Nephron progenitor cell (in vitro differentiated cells): ENCODE measurements at regions not wholly inside any gene's neighbourhood (a gene's known extent, or its start where the extent isn't known, plus 50 kb on each side); places are given as distances from the start of the nearest gene placed in this dataset.
"Not testable (repeated sequence)": the region's sequence is repeated elsewhere in the genome, so short reads cannot be mapped to it uniquely, and the experiment has no call there.

Experiments used
- DNase-seq: peaks from one replicate; pipeline ENCODE4 v3.0.0; 2021
- H3K27ac Mint-ChIP-seq: 2 replicates; pipeline ENCODE4 v1.8.0; 2021; ENCODE audit warnings: mild to moderate bottlenecking, moderate library complexity, mixed read lengths
- H3K27me3 Mint-ChIP-seq: 2 replicates; pipeline ENCODE4 v1.8.0; 2021; ENCODE audit warnings: mild to moderate bottlenecking, low read depth, mixed read lengths; ENCODE audit not compliant: poor library complexity
- H3K36me3 Mint-ChIP-seq: 2 replicates; pipeline ENCODE4 v1.8.0; 2021; ENCODE audit warnings: low read depth, mixed read lengths
- H3K4me1 Mint-ChIP-seq: 2 replicates; pipeline ENCODE4 v1.8.0; 2021; ENCODE audit warnings: mixed read lengths
- H3K4me3 Mint-ChIP-seq: 2 replicates; pipeline ENCODE4 v1.8.0; 2021; ENCODE audit warnings: mild to moderate bottlenecking, moderate library complexity, mixed read lengths
- H3K9me3 Mint-ChIP-seq: 2 replicates; pipeline ENCODE4 v1.8.0; 2021; ENCODE audit warnings: mild to moderate bottlenecking, moderate library complexity, mixed read lengths
- CTCF ChIP-seq: fragments of 200-600 bp; sonication (generic); IDR thresholded peaks from 2 replicates; pipeline ENCODE4 v1.5.0; 2021; ENCODE audit warnings: antibody characterized with exemption

- H3K27ac Mint-ChIP-seq, result no peak overlapping the region
- no peak for DNase-seq
- no peak for TF ChIP-seq CTCF
- H3K36me3 Mint-ChIP-seq, result no peaks in the 10 kb centered on the region
- no peak overlapping the region for H3K4me3 Mint-ChIP-seq
- no peaks in the 10 kb centered on the region for H3K27me3 Mint-ChIP-seq
- no peaks in the 10 kb centered on the region for H3K4me1 Mint-ChIP-seq
- H3K9me3 Mint-ChIP-seq, result peaks cover 43% of the 10 kb centered on the region
These were observed 366.1 kb upstream of the MAGEB16 start for GRCh38 chrX:35432056-35432455.

GRCh38 chrX:35439034-35439660 is 359.0 kb upstream of the MAGEB16 start:
- Mint-ChIP-seq H3K27me3 (no peaks in the 10 kb centered on the region), H3K36me3 (no peaks in the 10 kb centered on the region), H3K4me3 (no peak overlapping the region), H3K4me1 (no peaks in the 10 kb centered on the region), H3K27ac (no peak overlapping the region), H3K9me3 (peaks cover 58% of the 10 kb centered on the region)
- DNase-seq, result no peak
- no peak for TF ChIP-seq CTCF

GRCh38 chrX:35439692-35440091 is 358.4 kb upstream of the MAGEB16 start:
- H3K36me3 Mint-ChIP-seq, result no peaks in the 10 kb centered on the region
- H3K9me3 Mint-ChIP-seq, result peaks cover 62% of the 10 kb centered on the region
- DNase-seq, result no peak
- H3K4me1 Mint-ChIP-seq, result no peaks in the 10 kb centered on the region
- no peak for TF ChIP-seq CTCF
- H3K27ac Mint-ChIP-seq, result no peak overlapping the region
- H3K27me3 Mint-ChIP-seq, result no peaks in the 10 kb centered on the region
- no peak overlapping the region for H3K4me3 Mint-ChIP-seq

- TF ChIP-seq CTCF, result no peak
- no peak overlapping the region for H3K27ac Mint-ChIP-seq
- no peak for DNase-seq
- H3K36me3 Mint-ChIP-seq, result no peaks in the 10 kb centered on the region
- no peaks in the 10 kb centered on the region for H3K4me1 Mint-ChIP-seq
- no peaks in the 10 kb centered on the region for H3K27me3 Mint-ChIP-seq
- no peak overlapping the region for H3K4me3 Mint-ChIP-seq
- H3K9me3 Mint-ChIP-seq, result peaks cover 57% of the 10 kb centered on the region
These were observed 355.7 kb upstream of the MAGEB16 start for GRCh38 chrX:35442421-35442820.

GRCh38 chrX:35443091-35443582 is 355.0 kb upstream of the MAGEB16 start:
- not testable (repeated sequence) for DNase-seq, H3K4me3 Mint-ChIP-seq, H3K27me3 Mint-ChIP-seq, H3K4me1 Mint-ChIP-seq, H3K36me3 Mint-ChIP-seq
- Mint-ChIP-seq H3K9me3 (peaks cover 54% of the 10 kb centered on the region), H3K27ac (peak overlapping the region; percentile 22)

GRCh38 chrX:35444671-35445355 is 353.3 kb upstream of the MAGEB16 start:
- Mint-ChIP-seq H3K4me1 (no peaks in the 10 kb centered on the region), H3K36me3 (no peaks in the 10 kb centered on the region), H3K4me3 (no peak overlapping the region), H3K27ac (no peak overlapping the region), H3K27me3 (no peaks in the 10 kb centered on the region), H3K9me3 (peaks cover 44% of the 10 kb centered on the region)
- no peak for DNase-seq
- TF ChIP-seq CTCF, result no peak
